ENCODE measurements at regions not wholly inside any gene's neighbourhood (a gene's known extent, or its start where the extent isn't known, plus 50 kb on each side); places are given as distances from the start of the nearest gene placed in this dataset.

DNA sequence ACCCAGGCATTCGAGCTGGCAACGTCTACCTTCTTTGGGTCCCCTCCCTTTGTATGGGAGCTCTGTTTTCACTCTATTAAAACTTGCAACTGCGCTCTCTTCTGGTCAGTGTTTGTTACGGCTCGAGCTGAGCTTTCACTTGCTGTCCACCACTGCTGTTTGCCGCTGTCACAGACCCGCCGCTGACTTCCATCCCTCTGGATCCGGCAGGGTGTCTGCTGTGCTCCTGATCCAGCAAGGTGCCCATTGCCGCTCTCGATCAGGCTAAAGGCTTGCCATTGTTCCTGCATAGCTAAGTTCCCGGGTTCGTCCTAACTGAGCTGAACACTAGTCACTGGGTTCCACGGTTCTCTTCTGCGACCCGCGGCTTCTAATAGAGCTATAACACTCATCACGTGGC, 183.5 kb upstream of the GALNTL6 start:
- H2BK120ac ChIP-seq (replicated peaks; ENCODE audit: low read depth, low read length) = no peak overlapping the region
- no peaks in the 10 kb centered on the region for H4K20me1 ChIP-seq (replicated peaks in 1 of 2; ENCODE audit: control insufficient read depth in 1 of 2, insufficient read depth in 2 of 2, low read length in 2 of 2)
- H2AK5ac ChIP-seq (ENCODE audit: low read depth, low read length) = no peak overlapping the region
- ChIA-PET CTCF (ENCODE audit: partially characterized antibody) (interaction anchor here (0.7 to 1.5 kb wide), 17 partner anchors 9 to 572 kb away, joined by 3 to 8 read pairs (median 4); no protein-coding TSS in a partner anchor), POLR2A (ENCODE audit: partially characterized antibody) (no interaction called here)
- no peaks in the 10 kb centered on the region for H3K4me1 ChIP-seq (replicated peaks in 1 of 4; ENCODE audit: control insufficient read depth in 3 of 4, insufficient read depth in 4 of 4, low read length in 3 of 4)
- H3K4me2 ChIP-seq (ENCODE audit: insufficient read depth in 1 of 2, low read depth in 2 of 2, low read length in 2 of 2) = no peak overlapping the region
- no peak overlapping the region for H3K4me3 ChIP-seq (ENCODE audit: extremely low read depth in 1 of 4, insufficient read depth in 2 of 4, low read depth in 3 of 4, low read length in 4 of 4)
- no peak overlapping the region for H3K23ac ChIP-seq (ENCODE audit: insufficient read length)
- H4K5ac ChIP-seq (ENCODE audit: insufficient read length, low read depth, low read length) = no peak overlapping the region
- H3K36me3 ChIP-seq (ENCODE audit: control insufficient read depth in 2 of 4, insufficient read depth in 4 of 4, low read length in 3 of 4) = no peaks in the 10 kb centered on the region
- no peak overlapping the region for H2BK20ac ChIP-seq (ENCODE audit: low read length)
- no peaks in the 10 kb centered on the region for H3K79me1 ChIP-seq (ENCODE audit: low read depth, low read length)
- no peak overlapping the region for H4K91ac ChIP-seq (replicated peaks; ENCODE audit: insufficient read length, low read length)
- no peak overlapping the region for H2BK12ac ChIP-seq (ENCODE audit: low read depth, low read length)
- no peak overlapping the region for H2BK15ac ChIP-seq (ENCODE audit: low read length)
- WGBS, 2 experiments (ENCODE audit: extremely low coverage in 1 of 2, insufficient coverage in 1 of 2, insufficient read length in 1 of 2, insufficient replicate concordance in 2 of 2, low coverage in 1 of 2, low lambda C conversion rate in 2 of 2, missing lambda C conversion rate in 1 of 2) = 93% methylated on average over 11 of the region's 18 CpGs; no CpG with 5 or more reads in 1 of the 2 experiments
- H3K56ac ChIP-seq (replicated peaks; ENCODE audit: insufficient read length, low read depth, low read length) = no peak overlapping the region
- peak in 1 of 2 experiments; percentile 54 for DNase-seq (ENCODE audit: low read depth in 1 of 2, low spot score in 2 of 2)
- no peak overlapping the region for H3K9ac ChIP-seq (replicated peaks in 1 of 4; ENCODE audit: extremely low read depth in 1 of 4, low read depth in 3 of 4, low read length in 3 of 4)
- H3K27ac ChIP-seq (ENCODE audit: low read depth, low read length) = no peak overlapping the region
- H3K14ac ChIP-seq (ENCODE audit: insufficient read length) = no peak overlapping the region
- H3K18ac ChIP-seq (ENCODE audit: extremely low read depth, low read length) = no peak overlapping the region
- peak; percentile 28 to 43; a peak in 3 of 4 replicates for TF ChIP-seq RAD21 (IDR thresholded peaks at IDR 0.05 in 1 of 2, conservative IDR thresholded peaks at IDR 0.05 in 1 of 2; ENCODE audit: low read depth in 2 of 2, low read length in 2 of 2)
- no peak for TF ChIP-seq EZH2 (IDR thresholded peaks at IDR 0.05; ENCODE audit: low read depth, low read length, severe bottlenecking)
- TF ChIP-seq, protein P1, sequence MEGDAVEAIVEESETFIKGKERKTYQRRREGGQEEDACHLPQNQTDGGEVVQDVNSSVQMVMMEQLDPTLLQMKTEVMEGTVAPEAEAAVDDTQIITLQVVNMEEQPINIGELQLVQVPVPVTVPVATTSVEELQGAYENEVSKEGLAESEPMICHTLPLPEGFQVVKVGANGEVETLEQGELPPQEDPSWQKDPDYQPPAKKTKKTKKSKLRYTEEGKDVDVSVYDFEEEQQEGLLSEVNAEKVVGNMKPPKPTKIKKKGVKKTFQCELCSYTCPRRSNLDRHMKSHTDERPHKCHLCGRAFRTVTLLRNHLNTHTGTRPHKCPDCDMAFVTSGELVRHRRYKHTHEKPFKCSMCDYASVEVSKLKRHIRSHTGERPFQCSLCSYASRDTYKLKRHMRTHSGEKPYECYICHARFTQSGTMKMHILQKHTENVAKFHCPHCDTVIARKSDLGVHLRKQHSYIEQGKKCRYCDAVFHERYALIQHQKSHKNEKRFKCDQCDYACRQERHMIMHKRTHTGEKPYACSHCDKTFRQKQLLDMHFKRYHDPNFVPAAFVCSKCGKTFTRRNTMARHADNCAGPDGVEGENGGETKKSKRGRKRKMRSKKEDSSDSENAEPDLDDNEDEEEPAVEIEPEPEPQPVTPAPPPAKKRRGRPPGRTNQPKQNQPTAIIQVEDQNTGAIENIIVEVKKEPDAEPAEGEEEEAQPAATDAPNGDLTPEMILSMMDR (IDR thresholded peaks at IDR 0.05; ENCODE audit: control extremely low read depth in 1 of 3, insufficient read depth in 1 of 3, low read depth in 1 of 3, low read length in 3 of 3) = peak in 1 of 3 experiments; percentile 12; a peak in 1 of 4 replicates
- no peak for TF ChIP-seq CBX5 (IDR thresholded peaks at IDR 0.05; ENCODE audit: low read depth, low read length)
- no peaks in the 10 kb centered on the region for H3K27me3 ChIP-seq (replicated peaks in 1 of 4; ENCODE audit: control insufficient read depth in 3 of 4, extremely low read depth in 1 of 4, insufficient read depth in 3 of 4, low read length in 3 of 4)
- no peak overlapping the region for H3K4ac ChIP-seq (replicated peaks; ENCODE audit: insufficient read length, low read depth, low read length)
- FAIRE-seq = peak; percentile 66
- no peak overlapping the region for H4K8ac ChIP-seq (ENCODE audit: extremely low read depth, insufficient read depth, low read length)
- no peak overlapping the region for H2BK5ac ChIP-seq (ENCODE audit: low read depth, low read length)
- no peaks in the 10 kb centered on the region for H3K23me2 ChIP-seq (ENCODE audit: low read depth, low read length)
- no peaks in the 10 kb centered on the region for H3K79me2 ChIP-seq (ENCODE audit: control insufficient read depth in 1 of 2, insufficient read depth in 2 of 2, low read length in 2 of 2)
- H3K9me3 ChIP-seq (ENCODE audit: insufficient read depth in 2 of 2, low read depth in 1 of 2, low read length in 1 of 2) = no peaks in the 10 kb centered on the region
- H2AFZ ChIP-seq (ENCODE audit: low read length) = peak overlapping the region; percentile 51; the same call in 1 of the 2 replicates
